Renal cortical epithelial cell (primary cell): ENCODE measurements at regions not wholly inside any gene's neighbourhood (a gene's known extent, or its start where the extent isn't known, plus 50 kb on each side); places are given as distances from the start of the nearest gene placed in this dataset.
"Not testable (repeated sequence)": the region's sequence is repeated elsewhere in the genome, so short reads cannot be mapped to it uniquely, and the experiment has no call there.

Experiments
- DNase-seq: peaks from one replicate; pipeline ENCODE4 v3.0.0-alpha.2; 2011; ENCODE audit warnings: low read depth

- not testable (repeated sequence) for DNase-seq
These were observed 80.2 kb upstream of the NEK6 start for GRCh38 chr9:124177522-124177921.

GRCh38 chr9:124179196-124180071, 78.3 kb upstream of the NEK6 start:
- no peak for DNase-seq

- DNase-seq, result no peak
These were observed 77.2 kb upstream of the NEK6 start for GRCh38 chr9:124180557-124180956.

- DNase-seq, result no peak
These were observed 75.0 kb upstream of the NEK6 start for GRCh38 chr9:124182741-124183140.

- no peak for DNase-seq
These were observed 74.0 kb upstream of the NEK6 start for GRCh38 chr9:124183772-124184171.

- no peak for DNase-seq
These were observed 72.3 kb upstream of the NEK6 start for GRCh38 chr9:124185413-124185812.

GRCh38 chr9:124187311-124187710, 70.4 kb upstream of the NEK6 start:
- no peak for DNase-seq

GRCh38 chr9:124188331-124189110, 69.2 kb upstream of the NEK6 start:
- DNase-seq, result no peak

GRCh38 chr9:124190761-124191160, 67.0 kb upstream of the NEK6 start:
- DNase-seq, result no peak

GRCh38 chr9:124191691-124192395, 65.9 kb upstream of the NEK6 start:
- DNase-seq, result no peak

- DNase-seq, result no peak
These were observed 61.0 kb upstream of the NEK6 start for GRCh38 chr9:124196814-124197176.

GRCh38 chr9:124197177-124198095, 60.3 kb upstream of the NEK6 start:
- no peak for DNase-seq

GRCh38 chr9:124198331-124198730, 59.4 kb upstream of the NEK6 start:
- no peak for DNase-seq

- no peak for DNase-seq
These were observed 58.8 kb upstream of the NEK6 start for GRCh38 chr9:124198948-124199347.

GRCh38 chr9:124199474-124199873, 58.3 kb upstream of the NEK6 start:
- no peak for DNase-seq

- no peak for DNase-seq
These were observed 55.2 kb upstream of the NEK6 start for GRCh38 chr9:124202447-124202971.

- DNase-seq, result no peak
These were observed 51.9 kb upstream of the NEK6 start for GRCh38 chr9:124205686-124206352.

GRCh38 chr9:124206391-124206790, 51.4 kb upstream of the NEK6 start:
- no peak for DNase-seq
